Epithelial cell of proximal tubule (primary cell): ENCODE measurements at regions not wholly inside any gene's neighbourhood (a gene's known extent, or its start where the extent isn't known, plus 50 kb on each side); places are given as distances from the start of the nearest gene placed in this dataset.

Experiments
- DNase-seq: peaks from one replicate; pipeline ENCODE4 v3.0.0-alpha.2; 2011; ENCODE audit warnings: low read depth
- H3K4me3 ChIP-seq: 2 replicates; pipeline ENCODE4 v1.5.1; 2011; ENCODE audit warnings: low read depth, mild to moderate bottlenecking, low read length
- CTCF ChIP-seq: conservative IDR thresholded peaks from 2 replicates; pipeline ENCODE4 v1.5.1; 2012; ENCODE audit warnings: low read depth, mild to moderate bottlenecking, low read length

DNA sequence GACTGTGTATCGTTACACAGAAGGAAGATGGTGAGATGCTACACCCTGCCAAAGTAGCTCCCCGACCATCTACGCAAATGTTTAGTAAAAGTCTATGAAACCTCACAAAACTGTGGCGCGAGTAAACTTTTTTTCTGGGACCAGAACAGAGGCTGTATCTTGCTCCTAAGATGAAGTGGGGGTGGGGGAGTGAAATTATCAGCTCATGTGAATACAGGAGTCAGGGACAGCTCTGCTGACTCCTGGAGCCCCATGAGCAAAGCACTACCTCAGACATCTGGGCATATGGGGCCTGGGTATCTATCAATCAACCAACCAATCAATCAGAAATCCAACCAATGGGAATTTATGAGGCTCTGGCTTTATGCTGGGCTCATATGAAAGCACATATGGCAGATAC is 138.6 kb upstream of the RANBP3L start:
- no peak for TF ChIP-seq CTCF
- no peak for DNase-seq
- H3K4me3 ChIP-seq: no peak overlapping the region

DNA sequence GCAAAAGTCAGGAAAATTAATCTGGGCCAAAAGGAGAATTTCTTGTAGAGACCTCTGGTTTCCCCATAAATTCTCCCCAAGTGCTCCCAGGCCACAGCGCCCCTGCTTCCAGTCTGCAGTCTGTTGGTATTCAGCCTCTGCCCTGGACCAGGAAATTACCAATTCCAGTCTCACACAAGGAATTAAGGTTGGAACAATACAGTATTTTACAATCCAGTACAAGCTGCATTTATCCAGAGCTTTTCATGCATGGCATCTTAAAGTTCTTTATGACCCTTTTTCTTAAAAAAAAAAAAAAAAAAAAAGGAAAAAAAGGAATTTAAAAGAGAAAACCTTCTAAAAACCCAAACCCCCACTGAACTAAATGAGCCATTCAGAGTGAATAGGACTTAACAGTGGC is 139.6 kb upstream of the RANBP3L start:
- no peak overlapping the region for H3K4me3 ChIP-seq
- no peak for DNase-seq
- no peak for TF ChIP-seq CTCF

- no peak for TF ChIP-seq CTCF
- H3K4me3 ChIP-seq: no peak overlapping the region
- no peak for DNase-seq
Measured at GRCh38 chr5:36442352-36442751, 140.7 kb upstream of the RANBP3L start.

DNA sequence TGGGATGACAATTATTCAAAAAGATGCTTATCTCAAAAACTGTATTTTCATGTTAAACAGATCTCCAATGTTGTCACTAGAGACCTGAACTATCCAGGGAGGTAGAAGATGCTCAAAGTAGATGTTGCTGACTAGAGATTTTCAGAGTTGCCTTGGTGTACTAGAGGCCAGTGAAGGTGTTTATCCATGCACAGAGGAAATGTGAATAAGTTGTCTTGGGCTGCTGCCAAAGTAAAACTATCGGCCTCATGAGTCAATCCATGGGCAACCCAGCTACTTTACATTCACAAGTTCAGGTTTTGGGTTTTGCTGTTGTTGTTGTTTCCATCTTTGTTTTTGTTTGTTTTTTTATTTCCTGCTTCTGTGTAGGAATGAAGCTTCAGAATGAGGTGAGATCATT is 141.1 kb upstream of the RANBP3L start:
- no peak overlapping the region for H3K4me3 ChIP-seq
- no peak for DNase-seq

DNA sequence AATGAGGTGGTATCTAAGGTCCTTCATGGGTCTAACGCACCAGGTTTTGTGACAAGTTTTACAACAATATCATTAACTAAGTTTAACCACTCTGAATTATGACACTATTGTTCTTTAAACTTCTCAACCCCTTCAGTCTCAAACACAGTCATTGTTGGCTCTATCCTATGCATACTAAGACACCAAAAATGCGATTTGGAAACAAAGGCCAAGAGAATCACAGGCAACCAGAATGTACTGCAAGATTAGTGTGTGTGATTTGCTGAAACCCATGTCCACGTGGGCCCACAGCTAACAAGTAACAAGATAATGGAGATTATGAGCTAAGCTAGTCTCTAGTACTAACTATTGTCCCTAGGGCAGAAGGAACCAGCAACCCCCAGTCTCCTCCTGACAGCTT is 142.2 kb upstream of the RANBP3L start:
- DNase-seq: no peak
- no peak for TF ChIP-seq CTCF
- H3K4me3 ChIP-seq: no peak overlapping the region

More for the DNA sequence above, 141.1 kb upstream of the RANBP3L start:
- TF ChIP-seq CTCF: no peak

DNA sequence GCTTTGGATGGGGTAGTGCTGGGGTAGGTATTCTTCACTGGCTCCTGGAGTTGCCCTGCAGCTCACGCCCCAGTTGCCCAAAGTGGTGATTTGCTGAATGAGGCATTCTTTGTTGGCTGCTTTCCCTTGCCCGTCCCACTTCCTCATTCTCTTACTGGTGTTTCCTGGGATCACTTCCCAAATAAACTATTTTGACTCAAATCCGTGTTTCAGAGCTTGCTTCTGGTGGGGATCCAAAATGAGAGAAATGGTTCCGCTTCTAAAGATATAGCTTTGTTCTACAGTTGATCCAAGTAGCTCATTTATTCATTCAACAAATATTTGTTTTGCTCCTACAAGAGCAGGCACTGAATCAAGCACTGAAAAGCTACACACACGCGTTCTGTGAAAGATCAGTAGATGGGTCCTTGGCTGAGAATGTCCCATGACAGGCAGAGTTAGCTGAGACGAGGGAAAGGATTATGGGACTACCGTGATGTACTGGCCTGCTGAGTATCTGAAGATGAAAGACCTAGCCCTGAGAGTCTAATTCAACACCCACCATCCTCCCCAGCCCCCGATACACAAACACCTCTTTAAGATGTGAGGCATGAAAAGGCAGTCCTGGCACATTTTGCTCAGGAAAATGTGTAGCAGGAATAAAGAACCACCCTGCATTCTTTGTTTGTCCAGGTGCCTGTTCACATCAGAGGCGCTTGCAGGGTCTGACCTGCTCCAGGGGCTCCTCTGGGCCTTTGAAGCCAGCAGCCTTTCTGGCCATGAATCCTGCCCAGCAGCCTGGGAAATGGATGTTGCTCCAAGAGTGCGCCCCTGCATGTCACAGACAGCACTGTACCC is 143.1 kb upstream of the RANBP3L start:
- DNase-seq: no peak
- TF ChIP-seq CTCF: no peak

GRCh38 chr5:36447776-36448175 is 146.1 kb upstream of the RANBP3L start:
- DNase-seq: no peak
- H3K4me3 ChIP-seq: no peak overlapping the region
- TF ChIP-seq CTCF: no peak

More for the DNA sequence above, 143.1 kb upstream of the RANBP3L start:
- no peak overlapping the region for H3K4me3 ChIP-seq
